ENCODE measurements at regions not wholly inside any gene's neighbourhood (a gene's known extent, or its start where the extent isn't known, plus 50 kb on each side); places are given as distances from the start of the nearest gene placed in this dataset.

DNA sequence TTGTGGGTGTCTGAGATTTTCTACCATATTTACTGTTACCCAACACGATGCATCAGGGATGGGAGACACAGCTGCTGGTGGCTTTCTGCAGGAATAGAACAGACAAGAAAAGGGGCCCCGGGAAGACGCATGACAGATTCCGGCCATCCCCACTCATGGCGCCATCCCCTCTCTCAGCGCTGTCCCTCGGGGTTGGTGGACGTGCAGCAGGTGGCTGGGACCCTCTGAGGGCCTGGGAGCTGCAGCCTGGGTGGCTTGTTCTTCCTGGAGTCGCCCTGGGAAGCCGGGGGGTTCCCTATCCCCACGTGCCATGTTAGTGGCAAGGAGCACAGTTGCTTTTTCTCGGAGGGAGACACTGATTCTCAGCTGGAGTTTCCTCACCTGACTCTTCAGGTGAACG lies 1123.3 kb downstream of the BRD1 start:
- no peak for DNase-seq (ENCODE audit: low read depth in 2 of 3, low spot score in 2 of 3)

DNA sequence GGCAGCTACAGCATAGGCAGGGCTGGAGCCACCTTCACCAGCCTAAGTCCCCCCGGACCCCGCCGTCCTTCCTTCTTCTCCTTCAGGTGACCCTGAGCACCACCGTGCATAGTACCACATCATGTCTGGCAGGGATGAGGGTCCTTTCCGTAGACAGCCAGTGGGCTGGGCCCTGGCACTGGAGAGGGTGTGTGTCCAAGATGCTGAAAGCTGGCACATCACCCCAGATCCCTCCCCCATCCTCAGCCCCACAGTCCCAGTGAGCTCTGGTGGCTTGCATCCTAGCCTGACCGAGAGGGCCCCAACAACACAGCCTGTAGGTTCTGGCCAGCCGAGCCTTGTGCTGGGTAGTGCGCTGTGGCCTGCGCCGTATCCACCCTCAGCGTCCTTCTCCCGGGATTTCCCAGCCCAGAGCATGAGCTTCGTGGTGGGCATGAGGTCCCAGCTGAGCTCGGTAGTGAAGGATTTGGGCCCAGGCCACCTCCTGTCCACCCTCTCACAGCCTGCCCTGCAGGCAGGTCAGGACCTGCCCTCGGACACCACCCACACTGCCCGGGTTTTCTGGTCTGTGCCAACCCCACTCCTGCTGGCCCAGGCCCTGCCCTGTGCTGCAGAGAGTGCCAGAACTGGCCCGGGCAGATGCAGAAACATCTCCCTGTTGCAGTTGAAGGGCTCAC lies 1124.3 kb downstream of the BRD1 start:
- no peak for DNase-seq (ENCODE audit: low read depth in 2 of 3, low spot score in 2 of 3)

DNA sequence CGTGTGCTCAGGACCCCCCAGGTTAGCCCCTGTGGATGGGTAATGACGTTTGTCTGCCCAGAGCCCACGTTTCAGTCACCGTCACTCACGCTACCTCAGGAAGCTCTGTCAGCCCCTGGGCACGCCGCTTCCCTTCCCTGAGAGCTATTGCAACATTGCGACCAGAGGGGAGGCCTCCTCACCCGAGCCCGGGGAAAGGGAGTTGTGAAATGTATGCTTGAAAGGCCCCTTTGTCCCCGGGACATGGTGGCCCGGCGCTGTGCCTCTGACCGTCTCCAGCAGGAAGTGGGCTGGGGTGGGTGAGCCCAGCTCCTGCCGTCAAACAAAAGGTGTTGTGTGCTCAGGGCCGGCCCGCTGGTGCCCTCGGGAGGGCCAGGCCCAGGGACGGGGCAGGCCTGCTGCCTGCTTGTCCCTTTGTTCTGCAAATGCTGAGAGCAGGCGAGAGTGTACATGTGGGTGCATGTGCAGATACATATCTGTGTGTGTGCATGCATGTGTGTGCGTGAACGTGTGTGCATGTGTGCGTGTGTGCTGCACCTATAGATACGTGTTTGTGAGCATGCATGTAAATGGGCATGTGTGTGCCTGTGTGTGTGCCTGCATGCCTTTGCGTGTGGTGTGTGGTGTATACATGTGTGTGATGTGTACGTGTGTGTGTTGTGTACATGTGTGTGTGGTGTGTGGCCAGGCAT lies 1125.0 kb downstream of the BRD1 start:
- DNase-seq (ENCODE audit: low read depth in 2 of 3, low spot score in 2 of 3), result no peak

DNA sequence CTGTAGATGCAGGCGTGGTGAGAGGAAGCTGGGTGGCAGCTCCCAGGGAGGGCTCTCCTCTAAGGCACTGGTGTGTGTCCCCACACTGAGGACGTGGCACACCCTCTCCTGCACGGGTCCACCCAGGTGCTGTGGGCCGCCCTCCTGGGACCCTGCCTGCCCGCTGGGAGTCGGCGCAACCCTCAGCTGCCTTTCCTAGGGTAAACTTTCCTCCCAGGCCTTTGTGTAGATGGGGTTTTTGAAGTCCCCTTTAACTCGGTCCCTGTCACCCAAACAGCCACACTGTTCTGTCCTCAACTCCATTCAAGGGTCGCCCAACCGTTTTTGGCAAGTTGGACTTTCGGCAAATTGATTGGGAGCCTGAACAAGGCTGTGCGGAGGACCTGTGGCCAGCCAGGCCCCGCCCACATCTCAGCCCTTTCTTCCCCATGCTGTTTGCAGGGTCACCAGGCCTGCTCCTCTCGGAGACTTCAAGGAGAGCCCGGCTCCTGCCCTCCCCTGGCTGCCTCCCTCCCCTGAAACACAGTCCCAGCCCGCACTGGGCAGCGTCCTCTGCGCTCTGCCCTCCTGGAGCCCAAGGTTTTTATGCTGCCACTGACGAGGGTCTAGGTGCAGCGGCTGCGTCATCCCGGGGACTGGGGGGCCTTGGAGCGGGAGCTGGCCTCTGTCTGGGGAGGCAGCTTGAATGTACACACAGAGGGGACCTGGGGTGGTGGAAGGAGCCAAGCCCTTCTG lies 1126.2 kb downstream of the BRD1 start:
- no peak for DNase-seq (ENCODE audit: low read depth in 2 of 3, low spot score in 2 of 3)

DNA sequence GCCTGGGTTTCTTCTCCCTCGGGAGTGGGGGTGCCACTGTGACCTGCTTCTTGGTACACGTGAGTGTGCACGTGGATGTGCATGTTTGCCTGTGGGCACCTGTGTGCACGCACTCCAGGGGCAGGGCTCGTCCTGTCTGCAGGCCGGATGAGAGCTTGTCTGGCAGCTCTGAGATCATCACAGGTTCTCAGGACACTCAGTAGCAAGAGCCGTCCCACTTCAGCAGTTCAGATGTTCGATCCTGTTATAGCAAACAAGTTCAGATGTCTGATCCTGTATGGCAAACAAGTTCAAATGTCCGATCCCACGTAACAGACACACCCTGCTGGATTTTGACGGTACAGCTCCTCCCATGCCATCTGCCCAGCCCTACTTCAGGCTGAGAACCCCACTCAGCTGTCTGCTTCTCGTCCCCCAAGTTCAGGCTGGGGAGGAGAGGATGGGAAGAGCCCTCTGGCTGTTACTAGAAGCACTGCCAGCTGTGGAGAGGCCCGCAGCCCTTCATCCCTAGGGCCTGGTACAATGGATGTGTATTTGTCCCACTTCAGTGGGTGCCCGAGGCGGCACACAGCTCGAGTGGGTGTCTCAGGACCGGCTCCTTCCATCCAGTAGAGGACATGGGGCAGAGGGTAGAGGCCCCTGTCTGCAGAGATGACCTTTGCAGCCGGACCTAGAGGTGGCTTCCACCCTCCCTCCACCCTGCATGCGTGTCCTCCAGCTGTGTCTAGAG lies 1126.9 kb downstream of the BRD1 start:
- no peak for DNase-seq (ENCODE audit: low read depth in 2 of 3, low spot score in 2 of 3)

DNA sequence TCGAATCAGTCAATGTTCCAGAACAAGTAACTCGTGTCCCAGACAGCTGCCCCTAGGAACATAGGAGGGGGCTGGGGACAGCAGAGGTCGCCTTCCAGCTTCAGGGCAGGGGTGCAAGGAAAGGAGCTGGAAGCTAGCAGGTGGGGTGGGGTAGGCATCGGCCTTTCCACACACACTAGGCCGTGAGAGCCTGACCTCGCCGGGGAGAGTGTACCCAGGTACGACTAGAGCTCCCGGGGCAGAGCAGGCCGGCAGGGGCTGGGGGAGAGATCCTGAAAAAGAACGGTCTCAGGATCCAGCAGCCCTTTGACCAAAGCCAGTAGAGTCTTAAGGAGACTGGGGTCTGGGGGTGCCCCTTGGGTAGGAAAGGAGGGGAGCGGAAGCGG lies 1127.5 kb downstream of the BRD1 start:
- DNase-seq (ENCODE audit: low read depth in 2 of 3, low spot score in 2 of 3), result no peak

DNA sequence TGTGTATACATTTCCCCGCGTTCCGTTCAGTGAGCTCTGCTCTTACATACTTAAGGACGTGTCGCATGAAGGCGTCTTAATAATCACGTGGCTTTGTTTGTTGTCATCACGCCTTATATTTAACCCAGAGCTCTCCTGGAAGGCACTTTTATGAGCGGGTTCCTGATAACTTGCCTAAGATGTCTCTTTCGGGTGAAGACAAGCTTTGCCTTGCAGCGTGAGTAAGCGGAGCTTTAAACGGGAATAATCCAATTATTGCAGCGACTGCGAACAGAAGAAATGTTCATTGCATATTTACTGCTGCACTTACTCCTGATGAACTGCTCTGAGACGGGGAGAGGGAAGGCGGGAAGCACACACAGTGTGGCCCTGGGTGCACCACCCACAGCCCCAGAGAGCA lies 1128.2 kb downstream of the BRD1 start:
- no peak for DNase-seq (ENCODE audit: low read depth in 2 of 3, low spot score in 2 of 3)

DNA sequence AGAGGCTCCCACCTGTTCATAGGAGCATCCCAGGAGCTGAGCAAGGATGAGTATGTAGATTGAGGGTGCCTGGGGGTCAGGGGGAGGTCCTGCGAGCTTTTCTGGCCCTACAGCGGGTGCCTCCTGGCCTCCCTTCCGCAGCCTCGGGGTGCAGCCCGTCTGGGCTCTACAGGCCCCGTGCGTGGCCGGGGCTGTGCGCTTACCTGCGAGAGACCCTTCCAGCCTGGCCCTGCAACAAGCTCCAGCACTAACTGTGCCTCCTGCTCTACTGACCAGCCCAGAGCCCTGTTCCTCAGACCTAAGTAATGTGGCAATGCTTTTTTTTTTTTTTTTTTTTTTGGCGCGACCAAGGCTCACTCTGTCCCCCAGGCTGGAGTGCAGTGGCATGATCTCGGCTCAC lies 1129.1 kb downstream of the BRD1 start:
- DNase-seq (ENCODE audit: low read depth in 2 of 3, low spot score in 2 of 3), result no peak

DNA sequence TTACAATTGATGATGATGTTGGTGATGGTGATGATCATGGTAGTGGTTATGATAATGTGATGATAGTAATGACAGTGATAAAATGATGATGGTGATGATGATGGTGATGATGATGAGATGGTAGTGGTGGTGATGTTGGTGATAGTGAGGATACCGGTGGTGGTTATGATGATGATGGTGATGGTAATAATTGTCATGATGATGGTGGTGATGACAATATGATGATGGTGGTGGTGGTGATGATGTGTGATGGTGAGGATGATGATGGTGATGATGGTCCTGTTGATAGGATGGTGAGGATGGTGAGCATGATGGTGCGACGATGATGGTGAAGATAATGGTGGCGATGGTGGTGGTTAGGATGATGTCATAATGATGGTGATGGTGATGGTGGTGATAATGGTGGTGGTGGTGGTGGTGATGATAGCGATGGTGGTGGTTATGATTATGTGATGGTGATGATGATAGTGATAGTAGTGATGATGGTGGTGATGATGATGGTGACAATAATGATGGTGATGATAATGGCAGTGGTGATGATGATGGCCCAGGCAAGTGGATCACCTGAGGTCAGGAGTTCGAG lies 1129.9 kb downstream of the BRD1 start:
- no peak for DNase-seq (ENCODE audit: low read depth in 2 of 3, low spot score in 2 of 3)

DNA sequence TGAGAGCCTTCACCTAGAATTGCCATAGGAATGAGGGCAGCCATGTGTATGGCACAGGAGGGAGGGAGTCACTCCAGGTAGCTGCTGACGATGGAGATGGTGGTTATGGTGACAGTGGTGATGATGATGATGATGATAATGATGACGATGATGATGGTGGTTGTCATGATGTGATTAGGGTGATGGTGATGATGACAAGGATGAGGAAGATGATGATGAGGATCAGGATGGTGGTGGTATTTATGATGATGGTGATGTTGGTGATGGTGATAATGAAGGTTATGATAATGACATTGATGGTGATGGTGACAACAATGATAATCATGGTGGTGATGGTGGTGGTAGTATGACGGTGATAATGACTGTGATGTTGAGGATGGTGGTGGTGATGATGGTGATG lies 1130.5 kb downstream of the BRD1 start:
- DNase-seq (ENCODE audit: low read depth in 2 of 3, low spot score in 2 of 3), result no peak

DNA sequence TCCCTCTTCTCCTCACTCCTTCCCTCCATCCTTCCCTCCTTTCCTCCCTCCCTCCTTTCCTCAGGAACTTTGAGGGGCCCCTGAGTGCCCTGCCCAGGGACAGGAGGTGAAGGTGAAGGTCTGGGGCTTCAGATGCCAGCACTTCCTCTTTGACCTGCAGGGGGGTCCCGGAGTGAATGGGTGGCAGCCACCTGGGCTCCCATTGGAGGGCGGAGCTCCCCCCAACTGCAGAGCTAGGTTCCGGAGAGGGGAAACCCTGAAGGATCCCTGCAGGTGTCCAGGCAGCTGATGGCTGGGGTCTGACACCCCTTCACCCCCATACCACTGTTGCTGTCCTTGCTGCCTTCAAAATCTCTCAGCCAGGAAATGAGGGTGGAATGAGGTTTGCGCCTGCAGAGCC lies 1131.3 kb downstream of the BRD1 start:
- DNase-seq (ENCODE audit: low read depth in 2 of 3, low spot score in 2 of 3), result no peak

DNA sequence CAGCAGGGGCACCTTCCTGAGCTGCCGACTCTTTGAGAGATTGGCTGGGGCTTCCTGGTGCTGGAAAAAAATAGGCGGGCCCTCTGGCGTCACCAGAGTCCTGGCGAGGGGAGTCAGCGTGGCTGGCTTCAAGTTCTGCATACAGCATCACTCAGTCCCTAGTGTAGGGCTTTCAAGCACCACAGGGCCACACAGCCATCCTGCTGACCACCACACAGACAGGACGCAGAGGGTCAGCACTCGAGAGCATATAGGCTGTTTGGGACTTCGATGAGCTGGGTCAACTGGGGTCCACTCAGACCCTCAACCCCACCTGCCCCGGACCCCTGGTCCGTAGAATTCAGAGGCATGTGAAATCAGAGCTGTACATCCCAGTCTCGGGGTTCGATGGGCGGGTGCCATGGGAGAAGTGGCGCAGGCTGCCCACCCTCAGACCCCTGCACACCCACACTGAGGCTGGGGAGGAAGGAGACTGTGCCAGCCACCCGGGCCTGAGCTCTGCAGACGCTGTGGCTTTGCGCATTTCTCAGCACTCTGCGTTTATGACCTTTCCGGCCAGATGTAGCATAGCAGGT lies 1131.9 kb downstream of the BRD1 start:
- DNase-seq (ENCODE audit: low read depth in 2 of 3, low spot score in 2 of 3), result no peak

DNA sequence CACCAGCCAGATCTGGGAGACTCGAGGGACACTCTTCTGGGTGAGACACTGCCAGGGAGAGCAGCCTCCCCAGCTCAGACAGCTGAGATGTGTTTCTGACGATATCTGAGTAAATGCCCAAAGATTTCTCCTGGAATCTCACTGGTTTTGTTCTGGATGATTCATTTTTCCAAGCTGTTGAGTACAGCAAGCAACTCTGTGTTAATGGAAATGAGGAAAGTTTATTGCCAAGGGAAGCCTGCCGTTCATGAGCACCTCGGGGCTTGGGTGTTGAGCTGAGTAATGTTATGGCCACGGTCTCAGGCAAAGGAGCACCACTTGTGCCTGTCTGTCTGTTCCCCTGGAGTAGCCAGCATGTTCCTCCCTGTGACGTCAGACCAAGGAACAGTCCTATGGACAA lies 1132.4 kb downstream of the BRD1 start:
- no peak for DNase-seq (ENCODE audit: low read depth in 2 of 3, low spot score in 2 of 3)

DNA sequence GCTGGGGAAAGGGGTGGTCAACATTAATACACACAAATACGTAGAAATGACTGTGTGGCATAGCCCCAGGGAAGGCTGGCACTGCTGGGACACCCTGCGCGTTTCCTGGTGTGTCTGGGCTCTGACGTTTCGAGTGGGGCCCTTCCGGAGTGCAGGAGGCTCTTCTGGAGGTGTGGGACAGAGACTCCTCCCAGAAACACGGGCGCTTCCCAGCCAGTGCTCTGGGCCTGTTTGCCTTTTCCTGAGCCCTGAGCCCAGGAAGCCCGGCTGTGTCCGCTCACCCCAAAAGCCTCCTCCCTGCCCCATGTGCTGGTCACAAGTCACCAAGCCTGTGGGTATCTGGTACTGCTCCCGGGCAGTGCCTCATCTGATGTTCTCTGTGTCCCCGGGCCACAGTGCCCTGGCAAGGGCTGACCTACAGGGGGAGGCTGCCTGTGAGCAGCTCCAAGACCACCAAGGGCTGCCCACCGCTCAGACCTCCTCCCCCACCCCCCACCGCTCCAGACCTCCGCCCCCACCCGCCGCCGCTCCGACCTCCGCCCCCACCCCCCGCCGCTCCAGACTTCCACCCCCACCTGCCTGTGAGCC lies 1133.3 kb downstream of the BRD1 start:
- DNase-seq (ENCODE audit: low read depth in 2 of 3, low spot score in 2 of 3), result no peak

DNA sequence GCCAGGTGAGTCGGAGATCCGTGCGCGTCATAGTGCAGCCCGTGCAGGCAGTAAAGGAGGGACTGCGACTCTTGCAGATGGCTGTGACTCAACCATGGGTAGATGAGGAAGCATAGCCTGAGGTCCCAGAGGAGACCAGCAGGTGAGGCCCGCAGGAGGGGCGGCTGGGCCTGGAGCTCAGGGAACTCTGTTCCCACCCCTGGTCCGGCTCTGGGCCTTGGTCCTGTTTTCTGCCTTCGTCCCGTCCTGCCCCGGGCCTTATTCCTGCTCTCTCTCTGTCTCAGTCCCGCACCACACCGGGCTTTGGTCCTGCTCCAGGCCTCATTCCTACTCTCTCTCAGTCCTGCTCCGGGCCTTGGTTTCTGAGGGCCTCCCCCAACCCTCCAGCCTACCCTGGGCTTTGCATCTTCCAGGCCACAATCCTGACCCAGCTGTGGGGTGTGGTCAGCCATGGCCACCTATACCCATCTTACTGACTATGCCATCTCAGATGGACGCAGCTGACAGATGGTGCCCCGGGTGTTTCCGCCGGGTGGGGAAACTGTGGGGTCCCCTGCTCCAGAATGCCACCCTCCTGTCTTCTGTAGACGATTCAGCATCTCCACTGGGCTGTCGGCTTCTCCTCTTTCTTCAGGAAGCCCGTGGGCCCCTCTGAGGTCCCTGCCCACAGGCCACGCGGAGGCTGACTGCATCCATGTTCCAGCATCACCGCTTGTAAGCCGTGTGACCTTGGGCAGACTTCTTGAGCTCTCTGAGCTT lies 1134.1 kb downstream of the BRD1 start:
- DNase-seq (ENCODE audit: low read depth in 2 of 3, low spot score in 2 of 3), result no peak

DNA sequence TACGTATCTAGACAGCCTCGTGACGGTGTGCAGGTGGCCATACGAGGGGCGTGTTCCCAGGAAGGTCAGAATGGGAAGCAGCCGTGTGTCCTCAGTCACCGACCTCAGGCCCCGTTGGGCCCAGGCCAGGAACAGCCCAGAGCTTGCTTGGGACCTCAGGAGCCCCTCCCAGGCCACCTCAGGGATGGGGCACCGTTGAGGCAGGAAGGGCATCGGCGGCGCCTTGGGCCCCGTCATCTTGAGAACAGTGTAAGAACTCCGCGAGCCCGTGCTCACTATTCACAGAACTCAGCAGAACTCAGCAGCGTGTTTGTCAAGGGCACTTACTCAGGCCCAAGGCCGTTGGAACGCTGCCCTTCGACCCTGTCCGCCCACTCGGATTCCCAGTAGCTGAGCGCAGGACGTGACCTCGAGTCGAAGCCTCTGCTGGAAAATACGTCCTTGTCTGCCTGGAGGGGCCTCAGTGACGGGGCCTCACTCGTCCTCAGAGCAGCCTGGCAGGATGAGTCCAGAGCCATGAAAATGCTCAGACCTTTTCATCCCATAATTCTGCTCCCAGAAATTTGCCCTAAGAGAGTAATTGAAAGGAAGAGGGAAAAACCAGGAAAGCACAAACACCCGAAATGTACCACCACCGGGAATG lies 1134.8 kb downstream of the BRD1 start:
- no peak for DNase-seq (ENCODE audit: low read depth in 2 of 3, low spot score in 2 of 3)

DNA sequence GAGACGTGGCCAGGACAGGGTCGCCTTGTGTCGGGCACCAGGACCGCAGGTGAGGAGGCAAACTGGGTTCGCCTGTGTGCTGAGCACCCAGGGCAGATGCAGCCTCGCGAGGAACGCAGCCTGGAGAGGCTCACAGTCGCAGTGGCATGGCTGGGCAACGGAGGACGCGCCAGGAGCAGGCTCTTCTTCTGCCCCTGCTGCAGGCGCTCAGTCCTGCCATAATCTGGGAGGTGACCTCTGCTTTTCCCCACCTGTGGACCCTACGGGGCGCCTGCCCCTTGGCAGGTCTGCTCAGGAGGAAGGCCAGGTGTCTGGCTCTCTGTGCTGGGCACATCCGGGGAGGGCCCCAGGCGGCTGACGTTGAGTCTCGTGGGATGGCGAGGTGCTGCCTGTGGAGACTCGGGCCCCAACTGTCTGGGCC lies 1136.2 kb downstream of the BRD1 start:
- no peak for DNase-seq (ENCODE audit: low read depth in 2 of 3, low spot score in 2 of 3)

DNA sequence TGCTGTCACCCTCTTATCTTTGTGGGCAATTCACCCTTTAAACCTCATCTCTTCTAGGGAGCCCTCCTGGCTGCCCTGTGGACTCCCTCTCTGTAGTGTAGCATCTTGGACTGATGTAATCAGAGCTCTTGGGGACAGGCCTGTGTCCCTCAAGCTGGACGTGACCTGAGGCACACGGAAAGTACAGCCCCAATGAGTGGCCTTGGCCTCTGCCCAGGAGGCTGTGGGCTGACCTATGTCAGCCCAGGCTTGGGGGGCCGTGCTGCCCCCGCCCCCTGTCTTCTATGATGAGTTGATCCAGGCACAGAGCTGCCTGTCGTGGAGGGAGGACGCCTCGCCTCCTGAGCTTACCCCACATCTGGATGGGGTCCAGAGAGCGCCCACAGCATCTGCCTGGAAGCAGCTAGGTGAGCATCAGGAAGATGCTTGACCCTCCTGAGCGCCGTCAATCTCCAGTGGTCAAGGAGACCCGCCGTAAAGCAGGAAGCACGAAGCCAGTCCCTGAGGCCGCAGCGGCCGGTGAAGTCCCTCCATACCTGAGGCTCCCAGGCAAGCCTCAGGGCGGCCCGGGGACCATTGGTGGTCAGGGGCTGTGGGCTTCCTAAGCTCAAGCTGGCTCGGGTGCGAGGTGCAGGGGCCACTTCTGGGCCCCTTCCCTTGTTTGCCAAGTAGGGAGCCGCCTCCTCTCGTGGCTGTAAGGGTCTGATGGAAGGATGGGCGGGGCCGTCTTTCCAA lies 1136.9 kb downstream of the BRD1 start:
- DNase-seq (ENCODE audit: low read depth in 2 of 3, low spot score in 2 of 3), result no peak

DNA sequence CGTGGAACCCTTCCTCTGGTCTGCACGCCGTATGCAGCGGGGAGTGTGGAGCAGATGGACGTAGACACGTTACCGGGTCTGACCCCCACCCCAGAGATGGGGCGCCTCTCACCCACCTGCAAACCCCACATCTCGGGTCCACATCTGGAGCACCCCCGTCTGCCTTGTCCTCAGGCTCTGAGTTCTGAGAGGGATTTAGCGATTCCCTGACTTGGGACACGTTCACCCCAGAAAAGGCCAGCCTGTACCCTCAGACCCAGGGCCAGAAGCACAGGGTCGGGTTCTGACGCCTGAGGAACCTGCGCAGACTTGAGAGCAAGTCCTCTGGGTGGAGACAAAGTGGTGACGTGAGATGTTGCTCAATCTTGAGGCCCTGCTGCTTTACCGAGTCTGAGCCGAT lies 1138.5 kb downstream of the BRD1 start:
- no peak for DNase-seq (ENCODE audit: low read depth in 2 of 3, low spot score in 2 of 3)

Data from activated CD8-positive, alpha-beta memory T cell treated with anti-CD3 and anti-CD28 coated beads for 48 hours (primary cell).